ENCODE measurements at regions not wholly inside any gene's neighbourhood (a gene's known extent, or its start where the extent isn't known, plus 50 kb on each side); places are given as distances from the start of the nearest gene placed in this dataset.

GRCh38 chr7:131692131-131692960 is 135.9 kb upstream of the PODXL start:
- peaks cover 32% of the 10 kb centered on the region for H3K27me3 Mint-ChIP-seq (ENCODE audit: low read depth)
- no peak overlapping the region for H3K4me3 Mint-ChIP-seq
- peaks cover 7% of the 10 kb centered on the region for H3K4me1 Mint-ChIP-seq
- H3K36me3 Mint-ChIP-seq (ENCODE audit: low read depth) = no peaks in the 10 kb centered on the region
- peak; percentile 91 for DNase-seq (ENCODE audit: low read depth, low spot score)
- no peaks in the 10 kb centered on the region for H3K9me3 Mint-ChIP-seq
- TF ChIP-seq CTCF (conservative IDR thresholded peaks at IDR 0.05) = peak; percentile 98
- H3K27ac Mint-ChIP-seq (ENCODE audit: unreplicated experiment) = peak overlapping the region; percentile 50

GRCh38 chr7:131691454-131692130 is 135.2 kb upstream of the PODXL start:
- Mint-ChIP-seq H3K9me3 (no peaks in the 10 kb centered on the region), H3K4me3 (no peak overlapping the region), H3K36me3 (ENCODE audit: low read depth) (no peaks in the 10 kb centered on the region), H3K4me1 (peaks cover 7% of the 10 kb centered on the region), H3K27ac (ENCODE audit: unreplicated experiment) (no peak overlapping the region), H3K27me3 (ENCODE audit: low read depth) (peaks cover 40% of the 10 kb centered on the region)
- no peak for DNase-seq (ENCODE audit: low read depth, low spot score)
- TF ChIP-seq CTCF (conservative IDR thresholded peaks at IDR 0.05) = no peak

GRCh38 chr7:131690441-131690840 is 134.0 kb upstream of the PODXL start:
- TF ChIP-seq CTCF (conservative IDR thresholded peaks at IDR 0.05) = no peak
- H3K9me3 Mint-ChIP-seq = no peaks in the 10 kb centered on the region
- no peak for DNase-seq (ENCODE audit: low read depth, low spot score)
- peak overlapping the region; percentile 8 for H3K27ac Mint-ChIP-seq (ENCODE audit: unreplicated experiment)
- peaks cover 47% of the 10 kb centered on the region for H3K27me3 Mint-ChIP-seq (ENCODE audit: low read depth)
- H3K4me3 Mint-ChIP-seq = no peak overlapping the region
- H3K36me3 Mint-ChIP-seq (ENCODE audit: low read depth) = no peaks in the 10 kb centered on the region
- H3K4me1 Mint-ChIP-seq = peaks cover 7% of the 10 kb centered on the region

- no peaks in the 10 kb centered on the region for H3K9me3 Mint-ChIP-seq
- no peak overlapping the region for H3K27ac Mint-ChIP-seq (ENCODE audit: unreplicated experiment)
- peaks cover 7% of the 10 kb centered on the region for H3K4me1 Mint-ChIP-seq
- no peaks in the 10 kb centered on the region for H3K36me3 Mint-ChIP-seq (ENCODE audit: low read depth)
- no peak for DNase-seq (ENCODE audit: low read depth, low spot score)
- peaks cover 48% of the 10 kb centered on the region for H3K27me3 Mint-ChIP-seq (ENCODE audit: low read depth)
- no peak for TF ChIP-seq CTCF (conservative IDR thresholded peaks at IDR 0.05)
- H3K4me3 Mint-ChIP-seq = no peak overlapping the region
Observed at GRCh38 chr7:131689662-131690234, 133.3 kb upstream of the PODXL start.

- TF ChIP-seq CTCF (conservative IDR thresholded peaks at IDR 0.05) = peak; percentile 94
- Mint-ChIP-seq H3K27ac (ENCODE audit: unreplicated experiment) (no peak overlapping the region), H3K4me1 (peaks cover 7% of the 10 kb centered on the region), H3K27me3 (ENCODE audit: low read depth) (peaks cover 48% of the 10 kb centered on the region), H3K9me3 (no peaks in the 10 kb centered on the region), H3K4me3 (no peak overlapping the region), H3K36me3 (ENCODE audit: low read depth) (no peaks in the 10 kb centered on the region)
- DNase-seq (ENCODE audit: low read depth, low spot score) = peak; percentile 88
Observed at GRCh38 chr7:131688738-131689661, 132.6 kb upstream of the PODXL start.

Data from neural crest cell (in vitro differentiated cells).